HG03175 (cell line): ENCODE measurements at regions not wholly inside any gene's neighbourhood (a gene's known extent, or its start where the extent isn't known, plus 50 kb on each side); places are given as distances from the start of the nearest gene placed in this dataset.
A peak's percentile ranks its signal among the peaks of the same experiment; 100 is the strongest.

Source experiments
- ATAC-seq: cut with Tn5 transposase; IDR thresholded peaks from one replicate; pipeline ENCODE4 v1.9.1; 2021; ENCODE audit warnings: mild to moderate bottlenecking, moderate library complexity; ENCODE audit not compliant: unreplicated experiment

- no peak for ATAC-seq
Measured at GRCh38 chr2:144285324-144285723, 234.6 kb downstream of the ZEB2 start.

GRCh38 chr2:144281476-144281875, 238.4 kb downstream of the ZEB2 start:
- no peak for ATAC-seq

DNA sequence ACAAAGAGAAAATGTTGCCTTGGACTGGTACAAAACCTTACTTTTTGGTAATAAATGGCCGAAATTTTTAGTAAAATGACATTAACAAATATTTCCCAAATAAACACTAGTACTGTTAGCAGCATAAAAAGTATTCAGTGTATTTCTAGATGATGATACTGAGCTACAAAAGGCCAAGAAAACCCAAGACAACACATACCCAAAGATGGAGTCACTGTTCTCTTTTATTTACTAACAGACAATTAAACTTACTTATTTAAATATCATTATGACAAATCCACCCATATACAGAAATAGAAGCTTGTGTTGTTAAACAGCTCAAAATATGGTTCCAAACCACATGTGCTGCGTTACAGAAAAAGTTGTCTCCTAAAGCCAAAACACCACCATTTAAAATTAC, 239.9 kb downstream of the ZEB2 start:
- no peak for ATAC-seq

DNA sequence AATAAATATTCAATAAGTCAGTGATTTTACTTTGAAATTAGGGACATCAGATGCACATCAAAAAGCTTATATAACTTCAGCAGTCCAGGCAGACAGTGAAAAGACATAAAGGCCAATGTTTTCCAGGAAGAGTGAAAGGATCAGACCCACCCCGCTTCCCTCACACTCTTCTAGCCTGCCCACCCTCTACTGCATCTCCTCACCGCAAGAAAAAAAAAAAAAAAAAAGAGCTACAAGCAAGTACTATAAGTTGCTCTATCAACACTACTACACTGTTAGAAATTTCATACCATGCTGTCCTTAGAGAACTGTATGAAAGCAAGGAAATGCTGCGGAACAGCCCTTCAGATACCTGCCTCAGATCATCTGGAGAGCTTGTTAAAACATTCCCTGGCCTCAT, 240.8 kb downstream of the ZEB2 start:
- ATAC-seq = no peak

DNA sequence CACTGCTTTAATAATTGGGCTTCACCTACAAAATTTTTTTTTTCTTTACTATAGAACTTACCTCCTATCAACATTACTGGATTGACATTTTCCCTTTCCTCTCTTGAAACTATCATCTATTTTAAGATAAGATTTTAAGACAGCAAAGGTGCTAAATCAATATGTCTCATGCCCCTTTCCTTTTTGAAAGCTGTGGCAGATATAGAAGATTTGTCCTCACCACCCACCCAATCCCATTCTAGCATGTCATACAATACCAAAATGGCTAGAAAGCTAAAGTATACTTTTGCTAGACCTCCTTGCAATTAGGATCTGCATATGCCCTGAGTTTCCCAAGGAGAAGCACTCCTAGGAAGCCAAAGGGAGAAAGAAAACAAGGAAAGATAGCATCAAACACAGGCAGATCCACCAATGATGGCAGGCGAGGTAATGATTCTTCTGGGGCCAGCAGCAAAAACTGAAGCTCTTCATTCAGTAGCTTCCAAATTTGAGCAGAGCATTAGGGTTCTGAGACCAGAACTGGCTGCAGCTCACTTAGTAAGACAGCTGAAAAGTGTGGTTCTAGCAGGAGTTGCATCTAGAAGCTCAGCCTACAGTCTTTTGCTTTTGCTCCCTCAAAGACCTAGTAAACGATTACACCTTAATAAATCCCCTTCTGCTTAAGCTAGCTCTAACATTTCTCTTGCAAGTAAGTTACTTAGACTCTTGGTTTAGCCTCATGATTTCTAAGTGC, 242.1 kb downstream of the ZEB2 start:
- ATAC-seq = no peak

GRCh38 chr2:144275340-144275739, 244.6 kb downstream of the ZEB2 start:
- no peak for ATAC-seq

- ATAC-seq = no peak
Measured at GRCh38 chr2:144274131-144274530, 245.8 kb downstream of the ZEB2 start.

DNA sequence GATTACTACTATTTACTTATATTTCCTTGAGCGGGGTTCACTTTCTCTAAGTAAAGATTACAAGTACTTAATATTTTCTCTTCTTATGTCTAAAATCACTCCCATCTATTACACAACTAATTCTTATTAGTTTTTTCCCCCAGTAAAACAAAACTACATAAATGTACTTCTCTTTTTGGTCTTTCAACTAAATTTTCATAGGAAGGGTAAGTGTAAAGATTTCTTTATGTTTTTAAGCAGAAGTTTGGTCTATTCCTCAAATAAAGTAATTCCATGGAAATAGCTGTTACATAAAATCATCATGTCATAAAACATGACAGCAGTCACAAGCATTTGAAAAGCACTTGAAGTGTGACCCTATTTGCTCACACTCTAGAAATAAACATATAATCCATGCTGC, 249.0 kb downstream of the ZEB2 start:
- ATAC-seq = no peak

DNA sequence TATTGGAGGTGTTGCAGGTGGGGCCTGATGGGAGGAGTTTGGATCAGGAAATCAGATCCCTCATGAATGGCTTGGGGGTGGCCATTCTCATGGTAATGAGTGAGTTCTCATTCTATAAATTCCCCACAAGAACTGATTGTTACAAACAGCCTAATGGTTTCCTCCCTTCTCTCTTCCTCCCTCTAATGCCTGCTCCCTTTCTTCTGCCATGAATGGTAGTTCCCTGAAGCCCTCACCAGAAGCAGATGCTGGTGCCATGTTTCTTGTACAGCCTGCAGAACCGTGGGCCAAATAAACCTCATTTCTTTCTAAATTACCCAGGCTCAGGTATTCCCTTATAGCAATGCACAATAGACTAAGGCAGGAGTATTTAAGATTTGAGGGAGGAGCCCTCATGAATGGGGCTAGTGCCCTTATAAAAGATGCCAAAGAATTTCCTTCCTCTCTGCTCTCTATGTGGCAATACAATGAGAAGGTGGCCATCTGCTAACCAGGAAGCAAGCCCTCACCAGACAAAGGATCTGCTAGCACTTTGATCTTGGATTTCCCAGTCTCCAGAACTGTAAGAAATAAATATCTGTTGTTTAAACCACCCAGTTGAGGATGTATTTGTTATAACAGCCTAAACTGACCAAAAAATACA, 251.8 kb downstream of the ZEB2 start:
- ATAC-seq = no peak

- ATAC-seq = peak; percentile 88
Measured at GRCh38 chr2:144267239-144267638, 252.7 kb downstream of the ZEB2 start.

GRCh38 chr2:144265654-144266053, 254.3 kb downstream of the ZEB2 start:
- ATAC-seq = no peak

DNA sequence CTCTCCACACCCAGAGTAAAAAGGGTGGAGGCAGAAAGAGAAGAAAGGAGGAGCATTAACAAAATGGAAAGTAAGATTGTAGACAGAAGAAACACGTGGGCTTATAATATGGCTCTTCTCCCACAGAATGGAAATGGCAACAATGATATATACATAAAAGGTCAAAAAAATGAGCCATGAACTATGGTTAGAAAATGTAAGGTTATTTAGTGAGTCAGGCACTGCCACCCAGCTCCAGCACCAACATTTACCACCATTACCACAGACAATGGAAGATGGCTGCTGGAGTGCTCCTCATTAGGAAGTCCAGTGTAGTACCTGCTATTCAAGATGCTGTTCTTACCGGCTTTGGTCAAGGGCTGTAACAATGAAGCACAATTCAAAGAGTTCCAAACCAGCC, 258.0 kb downstream of the ZEB2 start:
- no peak for ATAC-seq

DNA sequence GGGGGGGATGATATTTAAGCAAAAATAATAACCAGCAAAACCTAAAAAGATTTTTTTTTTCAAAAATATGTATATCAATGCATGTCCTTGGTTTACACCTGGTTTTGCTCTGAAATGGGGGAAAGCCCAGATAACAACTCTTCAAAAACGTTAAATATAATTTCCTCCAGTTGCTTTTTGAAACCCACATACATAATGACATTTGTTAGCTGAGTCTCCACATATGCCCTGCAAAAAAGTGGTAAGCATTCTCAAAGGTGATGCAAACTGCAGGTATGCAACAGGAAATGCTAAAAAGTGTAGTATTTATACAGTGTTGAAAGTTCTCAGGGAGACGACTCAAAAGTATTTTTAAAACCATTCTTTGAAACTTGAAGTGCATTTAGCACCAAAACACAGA, 258.6 kb downstream of the ZEB2 start:
- no peak for ATAC-seq

DNA sequence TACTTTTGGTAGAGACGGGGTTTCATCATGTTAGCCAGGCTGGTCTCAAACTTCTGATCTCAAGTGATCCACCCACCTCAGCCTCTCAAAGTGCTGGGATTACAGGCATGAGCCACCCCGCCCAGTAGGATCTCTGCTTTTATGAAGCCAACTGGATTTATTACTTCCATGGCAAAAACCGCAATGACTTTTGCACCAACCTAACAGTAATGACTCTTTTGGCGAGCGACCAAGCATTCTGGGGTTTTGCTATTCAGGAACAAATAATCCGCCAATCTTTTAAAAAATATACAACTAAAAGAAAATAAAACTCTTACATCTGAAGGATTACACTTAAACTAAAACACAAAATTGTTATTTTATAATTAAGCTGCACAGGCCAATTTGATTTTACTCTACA, 260.6 kb downstream of the ZEB2 start:
- no peak for ATAC-seq

DNA sequence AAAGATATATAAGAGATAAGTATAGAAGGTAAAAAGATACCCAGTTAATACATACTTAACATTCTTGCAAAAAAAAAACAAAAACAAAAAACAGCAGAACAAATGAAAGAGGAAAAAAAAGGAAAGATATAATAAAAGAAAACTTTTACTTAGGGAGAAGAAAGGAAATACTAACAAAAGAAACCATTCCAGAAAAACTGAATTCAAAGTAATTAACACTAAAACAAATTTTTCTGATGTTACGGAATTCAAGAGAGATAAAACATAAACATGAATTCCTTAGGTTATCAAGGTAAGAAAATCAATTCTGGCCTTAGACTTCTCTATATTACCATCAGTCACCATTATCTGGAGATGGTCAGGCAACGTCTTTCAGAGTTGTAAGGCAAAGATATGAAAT, 261.8 kb downstream of the ZEB2 start:
- no peak for ATAC-seq

DNA sequence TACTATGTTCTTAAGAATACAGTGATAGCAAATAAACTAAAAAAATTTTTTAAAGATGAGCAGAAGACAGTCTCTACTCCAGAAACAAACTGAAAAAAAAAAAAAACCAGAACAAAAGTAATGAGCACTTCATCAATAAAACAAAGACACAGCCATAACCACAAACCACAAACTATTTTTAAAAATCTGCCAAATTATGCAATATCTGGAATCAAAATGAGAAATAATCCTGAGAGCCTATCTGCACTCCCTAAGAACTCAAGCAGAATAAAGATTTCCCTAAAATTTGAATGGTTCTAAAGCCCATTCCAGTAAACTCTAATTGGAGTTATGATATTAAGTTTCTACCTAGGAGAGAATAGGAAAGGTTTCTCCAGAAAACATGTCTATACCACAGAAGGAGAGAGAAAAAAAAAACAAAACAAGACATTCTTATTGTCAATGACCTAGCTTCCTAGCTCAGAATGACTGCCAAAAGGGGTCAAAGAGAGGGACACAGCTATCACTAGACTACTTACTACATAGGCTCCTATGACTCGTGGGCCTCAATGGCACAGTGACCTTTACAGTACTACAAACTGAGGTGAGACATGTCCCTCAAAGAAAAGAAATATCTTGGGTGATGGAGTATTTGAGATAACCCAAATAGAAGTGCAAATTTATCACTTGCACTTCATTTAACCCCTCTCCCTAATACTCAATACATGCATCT, 262.8 kb downstream of the ZEB2 start:
- ATAC-seq = no peak

GRCh38 chr2:144254342-144255235, 265.3 kb downstream of the ZEB2 start:
- ATAC-seq = no peak

DNA sequence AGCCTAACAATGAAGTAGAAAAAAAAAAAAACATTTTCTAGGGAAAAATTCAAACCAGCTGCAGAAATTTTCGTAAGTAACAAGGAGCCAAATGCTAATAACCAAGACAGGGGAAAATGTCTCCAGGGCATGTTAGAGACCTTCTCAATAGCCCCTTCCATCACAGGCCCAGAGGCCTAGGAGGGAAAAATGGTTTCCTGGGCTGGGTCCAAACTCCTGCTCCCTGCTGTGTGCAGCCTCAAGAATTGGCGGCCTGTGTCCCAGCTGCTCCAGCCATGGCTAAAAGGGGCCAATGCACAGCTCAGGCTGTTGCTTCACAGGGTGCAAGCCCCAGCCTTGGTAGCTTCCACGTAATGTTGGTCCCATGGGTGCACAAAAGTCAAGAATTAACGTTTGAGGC, 266.2 kb downstream of the ZEB2 start:
- no peak for ATAC-seq

- no peak for ATAC-seq
Measured at GRCh38 chr2:144252694-144253093, 267.2 kb downstream of the ZEB2 start.

GRCh38 chr2:144249035-144249637, 270.8 kb downstream of the ZEB2 start:
- no peak for ATAC-seq
